GM19463 (cell line): ENCODE measurements at regions not wholly inside any gene's neighbourhood (a gene's known extent, or its start where the extent isn't known, plus 50 kb on each side); places are given as distances from the start of the nearest gene placed in this dataset.
"Not testable (repeated sequence)": the region's sequence is repeated elsewhere in the genome, so short reads cannot be mapped to it uniquely, and the experiment has no call there.

Experiments
- ATAC-seq: cut with Tn5 transposase; IDR thresholded peaks from one replicate; pipeline ENCODE4 v1.9.1; 2021; ENCODE audit warnings: mild to moderate bottlenecking, moderate library complexity; ENCODE audit not compliant: unreplicated experiment

- not testable (repeated sequence) for ATAC-seq
Measured at GRCh38 chr21:10325546-10325945, 195.8 kb upstream of the TPTE start.

- ATAC-seq, result not testable (repeated sequence)
Measured at GRCh38 chr21:10326146-10326545, 195.2 kb upstream of the TPTE start.

GRCh38 chr21:10328646-10329045, 192.7 kb upstream of the TPTE start:
- ATAC-seq, result not testable (repeated sequence)

DNA sequence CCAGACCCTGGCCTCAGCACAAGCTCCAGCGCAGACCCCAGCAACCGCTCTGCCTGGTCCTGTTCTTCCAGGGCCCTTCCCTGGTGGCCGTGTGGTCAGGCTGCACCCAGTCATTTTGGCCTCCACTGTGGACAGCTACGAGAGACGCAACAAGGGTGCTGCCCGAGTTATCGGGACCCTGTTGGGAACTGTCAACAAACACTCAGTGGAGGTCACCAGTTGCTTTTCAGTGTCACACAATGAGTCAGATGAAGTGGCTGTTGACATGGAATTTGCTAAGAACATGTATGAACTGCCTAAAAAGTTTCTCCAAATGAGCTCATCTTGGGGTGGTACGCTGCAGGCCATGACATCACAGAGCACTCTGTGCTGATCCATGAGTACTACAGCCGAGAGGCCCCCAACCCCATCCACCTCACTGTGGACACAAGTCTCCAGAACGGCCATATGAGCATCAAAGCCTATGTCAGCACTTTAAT, 190.7 kb upstream of the TPTE start:
- not testable (repeated sequence) for ATAC-seq

- ATAC-seq, result not testable (repeated sequence)
Measured at GRCh38 chr21:10331134-10331533, 190.2 kb upstream of the TPTE start.

DNA sequence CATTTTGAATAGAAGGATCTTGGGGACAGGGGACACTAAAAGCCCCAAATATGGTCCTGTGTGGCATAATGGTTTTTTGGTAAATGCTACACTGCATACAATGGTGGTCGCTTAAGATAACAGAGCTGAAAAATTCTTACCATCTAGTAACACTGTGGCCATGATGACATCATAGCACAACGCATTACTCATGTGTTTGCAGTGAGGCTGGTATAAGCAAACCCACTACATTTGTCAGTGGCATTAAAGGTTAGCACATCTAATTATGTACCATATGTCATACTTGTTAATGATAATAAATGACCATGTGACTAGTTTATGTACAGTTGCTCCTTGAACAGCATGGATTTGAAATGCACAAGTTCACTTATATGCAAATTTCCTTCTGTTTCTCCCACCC, 188.4 kb upstream of the TPTE start:
- not testable (repeated sequence) for ATAC-seq

GRCh38 chr21:10334391-10334790, 187.0 kb upstream of the TPTE start:
- not testable (repeated sequence) for ATAC-seq

- ATAC-seq, result peak; percentile 44
Measured at GRCh38 chr21:10342261-10342956, 179.0 kb upstream of the TPTE start.

DNA sequence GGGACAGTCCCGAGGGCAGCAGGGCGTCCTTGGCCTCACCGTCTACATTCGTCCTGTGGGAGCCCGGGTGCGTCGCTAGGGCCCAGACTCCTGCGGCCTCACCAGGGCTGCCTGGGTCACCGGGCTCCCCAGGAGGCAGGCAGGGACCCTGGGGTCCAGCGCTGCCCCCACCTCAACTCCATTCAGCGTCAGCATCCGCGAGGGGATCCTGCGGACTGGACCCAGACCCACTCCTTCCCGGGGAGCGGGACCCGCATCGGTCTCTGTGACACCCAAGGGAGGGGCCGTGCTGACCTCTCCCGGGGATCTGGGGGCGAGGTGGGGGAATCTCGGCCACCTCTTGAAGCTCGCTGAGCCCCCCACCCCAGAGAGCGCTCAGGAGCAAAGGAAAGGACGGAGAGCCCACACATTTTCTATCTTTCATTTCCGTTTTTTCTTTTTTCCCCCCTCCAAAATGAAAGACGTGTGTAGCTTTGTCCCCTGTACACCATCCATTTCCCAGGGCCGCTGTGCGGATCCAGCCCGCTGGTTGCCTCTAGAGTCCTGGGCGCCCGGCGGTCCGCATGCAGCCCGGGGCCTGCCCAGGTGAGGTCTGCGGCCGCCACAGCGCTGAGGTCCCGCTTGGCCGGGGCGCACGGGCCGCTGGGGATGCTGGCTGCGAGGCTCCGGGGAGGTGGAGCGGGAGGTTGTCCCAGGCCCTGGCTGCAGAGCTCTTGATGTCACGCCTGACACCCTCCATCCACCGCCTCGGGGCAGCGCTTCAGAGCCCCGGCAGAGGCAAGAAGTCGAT, 178.0 kb upstream of the TPTE start:
- not testable (repeated sequence) for ATAC-seq

DNA sequence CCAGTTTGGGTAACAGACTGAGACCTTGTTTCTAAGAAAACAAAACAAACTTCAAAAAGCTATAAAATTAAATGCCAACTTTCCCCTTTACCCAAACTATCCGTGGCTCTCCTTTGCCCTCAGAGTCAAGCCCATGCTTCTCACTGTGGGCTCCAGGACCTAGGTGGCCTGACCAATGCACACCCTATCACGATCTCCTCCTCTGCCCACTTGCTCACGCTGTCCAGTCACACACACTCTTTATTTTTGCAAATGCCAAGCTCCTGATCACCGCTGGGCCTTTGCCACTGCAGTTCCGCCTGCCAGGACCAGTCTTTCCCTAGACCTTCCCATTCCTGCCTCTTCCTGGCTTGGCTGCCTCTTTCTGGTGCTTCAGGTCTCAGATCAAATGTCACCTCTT, 177.1 kb upstream of the TPTE start:
- ATAC-seq, result not testable (repeated sequence)

GRCh38 chr21:10345178-10345612, 176.2 kb upstream of the TPTE start:
- ATAC-seq, result not testable (repeated sequence)

GRCh38 chr21:10346249-10346648, 175.1 kb upstream of the TPTE start:
- ATAC-seq, result not testable (repeated sequence)

DNA sequence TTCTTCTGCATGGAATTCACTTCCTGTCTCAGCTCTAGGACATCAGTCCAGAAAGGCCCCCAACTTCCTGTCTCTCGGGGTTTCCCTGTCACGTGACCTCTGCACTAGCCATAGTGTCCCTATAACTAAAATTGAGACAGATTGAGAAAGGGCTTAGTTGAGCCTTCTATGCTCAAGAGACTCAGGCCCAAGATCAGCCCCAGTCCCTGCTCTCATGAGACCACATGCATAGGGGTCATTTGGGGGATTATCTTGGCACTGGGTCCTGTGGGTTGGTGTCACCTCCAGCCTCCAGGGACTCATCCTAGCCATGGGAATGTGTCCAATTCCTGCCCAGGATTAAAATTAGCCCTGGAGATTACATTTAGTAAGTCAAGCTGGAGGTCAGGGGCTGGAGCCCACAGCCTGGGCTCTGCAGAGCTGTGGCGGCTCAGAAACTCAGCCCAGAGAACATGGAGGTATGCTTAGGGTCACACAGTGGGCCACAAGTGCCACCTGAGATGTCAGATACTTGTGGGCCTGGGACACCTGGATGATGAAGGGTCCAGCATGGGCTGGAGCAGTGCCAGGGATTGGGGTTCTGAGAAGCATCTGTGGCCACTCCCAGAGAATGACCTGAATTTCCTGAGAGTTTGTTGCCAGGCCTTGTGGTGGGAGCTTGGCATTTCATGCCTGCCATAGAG, 174.3 kb upstream of the TPTE start:
- not testable (repeated sequence) for ATAC-seq

- ATAC-seq, result not testable (repeated sequence)
Measured at GRCh38 chr21:10347675-10348074, 173.7 kb upstream of the TPTE start.

GRCh38 chr21:10348150-10348549, 173.2 kb upstream of the TPTE start:
- ATAC-seq, result not testable (repeated sequence)

DNA sequence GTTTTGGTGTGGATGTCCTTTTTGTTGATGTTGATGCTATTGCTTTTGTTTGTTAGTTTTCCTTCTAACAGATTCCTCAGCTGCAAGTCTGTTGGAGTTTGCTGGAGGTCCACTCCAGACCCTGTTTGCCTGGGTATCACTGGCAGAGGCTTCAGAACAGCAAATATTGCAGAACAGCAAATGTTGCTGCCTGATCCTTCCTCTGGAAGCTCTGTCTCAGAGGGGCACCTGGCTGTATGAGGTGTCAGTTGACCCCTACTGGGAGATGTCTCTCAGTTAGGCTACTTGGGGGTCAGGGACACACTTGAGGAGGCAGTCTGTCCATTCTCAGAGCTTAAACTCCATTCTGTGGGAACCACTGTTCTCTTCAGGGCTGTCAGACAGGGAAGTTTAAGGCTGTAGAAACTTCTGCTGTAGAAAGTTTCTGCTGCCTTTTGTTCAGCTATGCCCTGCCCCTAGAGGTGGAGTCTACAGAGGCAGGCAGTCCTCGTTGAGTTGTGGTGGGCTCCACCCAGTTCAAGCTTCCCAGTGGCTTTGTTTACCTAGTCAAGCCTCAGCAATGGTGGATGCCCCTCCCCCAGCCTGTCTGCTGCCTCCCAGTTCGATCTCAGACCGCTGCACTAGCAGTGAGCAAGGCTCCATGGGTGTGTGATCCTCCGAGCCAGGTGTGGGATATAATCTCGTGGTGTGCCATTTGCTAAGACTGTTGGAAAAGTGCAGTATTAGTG, 166.4 kb upstream of the TPTE start:
- ATAC-seq, result not testable (repeated sequence)

GRCh38 chr21:10359120-10359519, 162.3 kb upstream of the TPTE start:
- not testable (repeated sequence) for ATAC-seq

DNA sequence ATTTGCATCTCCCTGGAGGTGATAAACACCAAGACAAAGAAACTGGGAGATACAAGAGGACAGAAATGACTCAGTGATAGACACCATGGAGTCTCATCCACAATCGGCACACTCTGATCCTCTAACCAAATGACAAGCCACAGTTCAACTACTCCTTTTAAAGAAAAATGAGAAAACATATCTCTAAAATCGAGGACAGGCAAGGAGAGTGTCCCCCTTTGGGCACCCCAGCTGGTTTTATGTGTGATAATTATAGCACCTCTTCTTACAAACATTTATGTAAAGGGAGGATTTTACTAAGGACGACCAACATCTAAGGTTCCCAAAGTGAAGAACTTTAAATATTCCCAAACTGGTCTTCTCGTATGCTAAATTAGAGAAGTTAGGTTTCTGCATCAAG, 161.5 kb upstream of the TPTE start:
- ATAC-seq, result not testable (repeated sequence)

DNA sequence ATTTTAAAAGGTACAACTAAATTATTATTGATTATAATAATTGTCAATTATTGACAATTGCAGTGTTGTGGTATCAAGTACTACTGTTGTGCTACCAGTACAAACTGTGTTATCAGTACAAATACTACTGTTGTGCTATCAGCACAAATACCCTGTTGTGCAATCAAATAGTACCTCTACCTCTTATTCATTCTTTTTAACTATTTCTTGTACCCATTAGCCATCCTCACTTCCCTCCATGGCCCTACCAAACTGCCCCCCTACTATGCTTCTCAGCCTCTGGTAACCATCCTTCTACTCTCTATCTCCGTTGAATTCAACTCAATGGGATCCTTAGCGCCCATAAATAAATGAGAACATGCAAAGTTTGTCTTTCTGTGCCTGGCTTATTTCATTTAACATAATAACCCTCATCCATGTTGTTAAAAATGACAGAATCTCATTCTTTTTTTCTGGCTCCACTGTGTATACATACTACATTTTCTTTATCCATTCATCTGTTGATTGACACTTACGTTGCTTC, 160.1 kb upstream of the TPTE start:
- ATAC-seq, result not testable (repeated sequence)

GRCh38 chr21:10362816-10363215, 158.6 kb upstream of the TPTE start:
- not testable (repeated sequence) for ATAC-seq
